Astrocyte (in vitro differentiated cells and primary cell): ENCODE measurements at regions not wholly inside any gene's neighbourhood (a gene's known extent, or its start where the extent isn't known, plus 50 kb on each side); places are given as distances from the start of the nearest gene placed in this dataset.
A peak's percentile ranks its signal among the peaks of the same experiment; 100 is the strongest.

ENCODE experiments used
- DNase-seq: peaks from one replicate; pipeline ENCODE4 v3.0.0-alpha.2; 2010; ENCODE audit warnings: low read depth
- FAIRE-seq: peaks from 2 replicates; lab custom pipeline; 2011; peaks lifted over from hg19 to GRCh38; lab: Jason Lieb, UNC
- H2AFZ ChIP-seq: 2 replicates; pipeline ENCODE4 v1.6.0; 2012; ENCODE audit warnings: low read depth, low read length, inconsistent platforms
- H3K27ac ChIP-seq: 2 replicates; pipeline ENCODE4 v1.5.1; 2011; ENCODE audit warnings: low read depth, low read length, inconsistent platforms
- H3K27me3 ChIP-seq: 2 replicates; pipeline ENCODE4 v1.6.0; 2011; ENCODE audit warnings: low read length, inconsistent platforms; ENCODE audit not compliant: insufficient read depth
- H3K36me3 ChIP-seq: 2 replicates; pipeline ENCODE4 v1.5.1; 2011; ENCODE audit warnings: low read length, inconsistent platforms; ENCODE audit not compliant: insufficient read depth
- H3K4me1 ChIP-seq: 2 replicates; pipeline ENCODE4 v1.5.1; 2011; ENCODE audit warnings: low read length, inconsistent platforms; ENCODE audit not compliant: insufficient read depth
- H3K4me2 ChIP-seq: 2 replicates; pipeline ENCODE4 v1.6.0; 2012; ENCODE audit warnings: low read length, inconsistent platforms
- H3K4me3 ChIP-seq: 2 replicates; pipeline ENCODE4 v1.5.1; 2011; ENCODE audit warnings: low read depth, mild to moderate bottlenecking, low read length, inconsistent platforms; ENCODE audit not compliant: insufficient read depth
- H3K79me2 ChIP-seq: 2 replicates; pipeline ENCODE4 v1.6.0; 2012; ENCODE audit warnings: mild to moderate bottlenecking, low read length, inconsistent platforms; ENCODE audit not compliant: insufficient read depth
- H3K9ac ChIP-seq: 2 replicates; pipeline ENCODE4 v1.6.0; 2012; ENCODE audit warnings: mild to moderate bottlenecking, low read length, inconsistent platforms
- H3K9me3 ChIP-seq: 2 replicates; pipeline ENCODE4 v1.5.1; 2012; ENCODE audit warnings: low read depth, mild to moderate bottlenecking, low read length, inconsistent platforms; ENCODE audit not compliant: insufficient read depth
- H4K20me1 ChIP-seq: 2 replicates; pipeline ENCODE4 v1.6.0; 2012; ENCODE audit warnings: low read length, inconsistent platforms; ENCODE audit not compliant: insufficient read depth
- H3K27ac Mint-ChIP-seq: one replicate; pipeline ENCODE4 v1.8.0; 2021; ENCODE audit warnings: mild to moderate bottlenecking, mixed read lengths; ENCODE audit not compliant: unreplicated experiment
- H3K27me3 Mint-ChIP-seq: one replicate; pipeline ENCODE4 v1.8.0; 2021; ENCODE audit warnings: low read depth, mixed read lengths; ENCODE audit not compliant: unreplicated experiment
- H3K36me3 Mint-ChIP-seq: one replicate; pipeline ENCODE4 v1.8.0; 2021; ENCODE audit warnings: low read depth, mixed read lengths; ENCODE audit not compliant: unreplicated experiment
- H3K4me1 Mint-ChIP-seq: one replicate; pipeline ENCODE4 v1.8.0; 2021; ENCODE audit warnings: low read depth, mixed read lengths; ENCODE audit not compliant: unreplicated experiment
- H3K4me3 Mint-ChIP-seq: one replicate; pipeline ENCODE4 v1.8.0; 2021; ENCODE audit warnings: mild to moderate bottlenecking, moderate library complexity, mixed read lengths; ENCODE audit not compliant: unreplicated experiment
- H3K9me3 Mint-ChIP-seq: one replicate; pipeline ENCODE4 v1.8.0; 2021; ENCODE audit warnings: mild to moderate bottlenecking, mixed read lengths; ENCODE audit not compliant: unreplicated experiment
- EZH2 ChIP-seq: IDR thresholded peaks from 2 replicates; pipeline ENCODE4 v1.6.1; 2012; ENCODE audit warnings: mild to moderate bottlenecking, low read length, inconsistent platforms; ENCODE audit not compliant: insufficient read depth
- TF ChIP-seq, protein P1 (sequence below): IDR thresholded peaks from 2 replicates; pipeline ENCODE4 v1.5.1; 2011; ENCODE audit warnings: low read depth, mild to moderate bottlenecking, inconsistent platforms, low read length, moderate library complexity; ENCODE audit not compliant: insufficient read depth

DNA sequence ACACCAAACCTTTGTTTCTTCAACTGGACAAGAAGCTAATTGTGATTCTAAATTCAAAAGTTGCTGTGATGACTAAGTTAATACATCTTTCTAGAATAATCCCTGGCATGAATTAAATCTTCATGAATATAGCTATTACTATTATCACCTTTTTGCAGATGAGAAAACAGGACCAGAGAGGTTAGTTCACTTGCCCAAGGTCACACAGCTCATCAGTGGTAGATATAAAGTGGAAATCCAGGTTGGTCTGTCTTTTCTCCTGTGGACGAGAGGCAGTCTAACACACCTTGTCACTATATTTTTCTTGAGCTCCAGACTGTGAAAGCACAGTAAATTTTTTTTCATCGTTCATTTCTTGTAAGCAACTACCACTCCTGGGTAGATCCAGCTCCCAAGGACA, 247.6 kb upstream of the LRTM1 start:
- Mint-ChIP-seq H3K27me3 (no peaks in the 10 kb centered on the region), H3K27ac (no peak overlapping the region), H3K36me3 (peaks cover 3% of the 10 kb centered on the region), H3K9me3 (peaks cover 11% of the 10 kb centered on the region), H3K4me1 (peaks cover 6% of the 10 kb centered on the region), H3K4me3 (no peak overlapping the region)
- Histone ChIP-seq H3K4me3 (no peak overlapping the region), H3K9ac (no peak overlapping the region), H3K4me2 (no peak overlapping the region), H3K36me3 (no peaks in the 10 kb centered on the region), H3K9me3 (no peaks in the 10 kb centered on the region), H2AFZ (no peak overlapping the region), H3K79me2 (no peaks in the 10 kb centered on the region), H3K27me3 (no peaks in the 10 kb centered on the region), H3K4me1 (peaks cover 5% of the 10 kb centered on the region), H3K27ac (no peak overlapping the region), H4K20me1 (no peaks in the 10 kb centered on the region)
- TF ChIP-seq EZH2, result no peak
- TF ChIP-seq, protein P1, sequence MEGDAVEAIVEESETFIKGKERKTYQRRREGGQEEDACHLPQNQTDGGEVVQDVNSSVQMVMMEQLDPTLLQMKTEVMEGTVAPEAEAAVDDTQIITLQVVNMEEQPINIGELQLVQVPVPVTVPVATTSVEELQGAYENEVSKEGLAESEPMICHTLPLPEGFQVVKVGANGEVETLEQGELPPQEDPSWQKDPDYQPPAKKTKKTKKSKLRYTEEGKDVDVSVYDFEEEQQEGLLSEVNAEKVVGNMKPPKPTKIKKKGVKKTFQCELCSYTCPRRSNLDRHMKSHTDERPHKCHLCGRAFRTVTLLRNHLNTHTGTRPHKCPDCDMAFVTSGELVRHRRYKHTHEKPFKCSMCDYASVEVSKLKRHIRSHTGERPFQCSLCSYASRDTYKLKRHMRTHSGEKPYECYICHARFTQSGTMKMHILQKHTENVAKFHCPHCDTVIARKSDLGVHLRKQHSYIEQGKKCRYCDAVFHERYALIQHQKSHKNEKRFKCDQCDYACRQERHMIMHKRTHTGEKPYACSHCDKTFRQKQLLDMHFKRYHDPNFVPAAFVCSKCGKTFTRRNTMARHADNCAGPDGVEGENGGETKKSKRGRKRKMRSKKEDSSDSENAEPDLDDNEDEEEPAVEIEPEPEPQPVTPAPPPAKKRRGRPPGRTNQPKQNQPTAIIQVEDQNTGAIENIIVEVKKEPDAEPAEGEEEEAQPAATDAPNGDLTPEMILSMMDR, result no peak
- FAIRE-seq (peak; percentile 5), DNase-seq (no peak)

DNA sequence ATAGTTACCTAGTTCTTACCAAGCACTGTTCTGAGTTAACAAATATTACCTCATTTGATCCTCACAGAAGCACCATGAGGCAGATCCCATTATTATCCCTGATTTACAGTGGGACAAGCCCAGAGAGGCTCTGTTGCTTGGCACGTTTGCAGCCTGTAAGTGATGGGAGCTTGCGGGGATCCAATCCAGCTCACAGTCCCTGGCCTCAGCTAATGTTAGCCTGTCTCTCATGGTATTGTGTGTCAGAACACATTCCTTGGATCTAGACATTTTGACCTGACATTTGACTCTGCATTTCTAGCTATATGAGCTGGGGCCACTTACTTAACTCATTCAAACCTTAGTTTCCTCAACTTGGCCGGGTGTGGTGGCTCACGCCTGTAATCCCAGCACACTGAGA, 246.9 kb upstream of the LRTM1 start:
- TF ChIP-seq EZH2, result no peak
- TF ChIP-seq, protein P1, result no peak
- no peaks in the 10 kb centered on the region for H4K20me1 ChIP-seq
- H3K4me3 ChIP-seq, result no peak overlapping the region
- no peaks in the 10 kb centered on the region for H3K9me3 ChIP-seq
- H3K4me1 Mint-ChIP-seq, result peaks cover 13% of the 10 kb centered on the region
- H3K9me3 Mint-ChIP-seq, result peaks cover 11% of the 10 kb centered on the region
- H3K4me2 ChIP-seq, result no peak overlapping the region
- no peak overlapping the region for H3K27ac ChIP-seq
- no peak for DNase-seq
- no peaks in the 10 kb centered on the region for H3K27me3 ChIP-seq
- H3K9ac ChIP-seq, result no peak overlapping the region
- H3K4me1 ChIP-seq, result peaks cover 12% of the 10 kb centered on the region
- H3K27me3 Mint-ChIP-seq, result no peaks in the 10 kb centered on the region
- no peak overlapping the region for H3K27ac Mint-ChIP-seq
- no peaks in the 10 kb centered on the region for H3K36me3 ChIP-seq
- no peaks in the 10 kb centered on the region for H3K79me2 ChIP-seq
- H2AFZ ChIP-seq, result no peak overlapping the region
- H3K4me3 Mint-ChIP-seq, result no peak overlapping the region
- FAIRE-seq, result no peak
- H3K36me3 Mint-ChIP-seq, result peaks cover 3% of the 10 kb centered on the region

GRCh38 chr3:55173504-55173903, 245.6 kb upstream of the LRTM1 start:
- Mint-ChIP-seq H3K4me3 (no peak overlapping the region), H3K27me3 (no peaks in the 10 kb centered on the region), H3K36me3 (peaks cover 3% of the 10 kb centered on the region), H3K9me3 (peaks cover 13% of the 10 kb centered on the region), H3K4me1 (peaks cover 15% of the 10 kb centered on the region), H3K27ac (no peak overlapping the region)
- Histone ChIP-seq H3K4me3 (no peak overlapping the region), H3K27ac (no peak overlapping the region), H4K20me1 (no peaks in the 10 kb centered on the region), H3K79me2 (no peaks in the 10 kb centered on the region), H3K4me1 (peaks cover 24% of the 10 kb centered on the region), H3K9ac (no peak overlapping the region), H3K36me3 (no peaks in the 10 kb centered on the region), H3K4me2 (no peak overlapping the region), H3K9me3 (no peaks in the 10 kb centered on the region), H3K27me3 (no peaks in the 10 kb centered on the region), H2AFZ (no peak overlapping the region)
- FAIRE-seq, result no peak
- DNase-seq, result no peak
- TF ChIP-seq EZH2, result no peak
